Lower lobe of right lung (tissue), 2 donors: ENCODE measurements at regions not wholly inside any gene's neighbourhood (a gene's known extent, or its start where the extent isn't known, plus 50 kb on each side); places are given as distances from the start of the nearest gene placed in this dataset.

ENCODE experiments used
- ATAC-seq, 2 donors: fragments of 200-7000 bp; cut with Tn5 transposase; one replicate each; pipeline ENCODE4 v1.9.1; 2020 to 2022; ENCODE audit warnings: mild to moderate bottlenecking in 2 of 2, moderate library complexity in 2 of 2
- DNase-seq: peaks from one replicate; pipeline ENCODE4 v3.0.0-alpha.2; 2020
- H3K27ac ChIP-seq: fragments of 200-600 bp; one replicate; pipeline ENCODE4 v1.8.0; 2022
- H3K27me3 ChIP-seq: fragments of 200-600 bp; one replicate; pipeline ENCODE4 v1.8.0; 2022; ENCODE audit warnings: low read depth
- H3K36me3 ChIP-seq: fragments of 200-600 bp; one replicate; pipeline ENCODE4 v1.8.0; 2022; ENCODE audit warnings: mild to moderate bottlenecking
- H3K4me1 ChIP-seq: fragments of 200-600 bp; one replicate; pipeline ENCODE4 v1.8.0; 2022
- H3K4me3 ChIP-seq: fragments of 200-600 bp; one replicate; pipeline ENCODE4 v1.8.0; 2022; ENCODE audit warnings: mild to moderate bottlenecking
- H3K9me3 ChIP-seq: fragments of 200-600 bp; one replicate; pipeline ENCODE4 v1.8.0; 2022
- CTCF ChIP-seq: fragments of 200-600 bp; IDR thresholded peaks from one replicate; pipeline ENCODE4 v1.8.0; 2022; ENCODE audit warnings: antibody characterized with exemption, mild to moderate bottlenecking
- intact Hi-C: fragments of 100-400 bp; cut with DNase I; formaldehyde crosslinking; loops from one replicate; pipeline ENCODE4 v1.11.0; 2022
- donor health status: DM: no; HTN: yes; CAD: no; lungs with severe emphysema.

GRCh38 chr18:35861367-35862118, 110.9 kb upstream of the RMP24 start:
- ATAC-seq (no peak), DNase-seq (no peak)
- no peaks in the 10 kb centered on the region for H3K36me3 ChIP-seq
- intact Hi-C loops: no loop called here
- no peaks in the 10 kb centered on the region for H3K9me3 ChIP-seq
- no peaks in the 10 kb centered on the region for H3K4me1 ChIP-seq
- no peak overlapping the region for H3K27ac ChIP-seq
- H3K27me3 ChIP-seq: no peaks in the 10 kb centered on the region
- H3K4me3 ChIP-seq: no peak overlapping the region
- TF ChIP-seq CTCF: no peak

GRCh38 chr18:35862119-35862640, 110.3 kb upstream of the RMP24 start:
- intact Hi-C loops: no loop called here
- no peak overlapping the region for H3K4me3 ChIP-seq
- no peaks in the 10 kb centered on the region for H3K27me3 ChIP-seq
- no peaks in the 10 kb centered on the region for H3K36me3 ChIP-seq
- H3K27ac ChIP-seq: no peak overlapping the region
- ATAC-seq (no peak), DNase-seq (no peak)
- H3K9me3 ChIP-seq: no peaks in the 10 kb centered on the region
- no peak for TF ChIP-seq CTCF
- H3K4me1 ChIP-seq: no peaks in the 10 kb centered on the region

- Histone ChIP-seq H3K4me1 (no peaks in the 10 kb centered on the region), H3K9me3 (no peaks in the 10 kb centered on the region), H3K27me3 (no peaks in the 10 kb centered on the region), H3K36me3 (no peaks in the 10 kb centered on the region), H3K4me3 (no peak overlapping the region), H3K27ac (no peak overlapping the region)
- intact Hi-C loops: no loop called here
- DNase-seq (no peak), ATAC-seq (no peak)
- no peak for TF ChIP-seq CTCF
Observed at GRCh38 chr18:35864916-35865315, 107.6 kb upstream of the RMP24 start.

- H3K36me3 ChIP-seq: no peaks in the 10 kb centered on the region
- H3K4me1 ChIP-seq: no peaks in the 10 kb centered on the region
- DNase-seq: no peak
- no peaks in the 10 kb centered on the region for H3K27me3 ChIP-seq
- intact Hi-C loops: no loop called here
- H3K9me3 ChIP-seq: peaks cover 6% of the 10 kb centered on the region
- H3K4me3 ChIP-seq: no peak overlapping the region
- no peak for ATAC-seq
- H3K27ac ChIP-seq: no peak overlapping the region
- TF ChIP-seq CTCF: no peak
Observed at GRCh38 chr18:35868915-35869314, 103.6 kb upstream of the RMP24 start.

GRCh38 chr18:35871337-35871736, 101.1 kb upstream of the RMP24 start:
- intact Hi-C loops: no loop called here
- no peak overlapping the region for H3K4me3 ChIP-seq
- DNase-seq (no peak), ATAC-seq (no peak)
- H3K36me3 ChIP-seq: no peaks in the 10 kb centered on the region
- peaks cover 6% of the 10 kb centered on the region for H3K9me3 ChIP-seq
- H3K27ac ChIP-seq: no peak overlapping the region
- no peaks in the 10 kb centered on the region for H3K27me3 ChIP-seq
- TF ChIP-seq CTCF: no peak
- no peaks in the 10 kb centered on the region for H3K4me1 ChIP-seq
